ENCODE measurements at regions not wholly inside any gene's neighbourhood (a gene's known extent, or its start where the extent isn't known, plus 50 kb on each side); places are given as distances from the start of the nearest gene placed in this dataset.

DNA sequence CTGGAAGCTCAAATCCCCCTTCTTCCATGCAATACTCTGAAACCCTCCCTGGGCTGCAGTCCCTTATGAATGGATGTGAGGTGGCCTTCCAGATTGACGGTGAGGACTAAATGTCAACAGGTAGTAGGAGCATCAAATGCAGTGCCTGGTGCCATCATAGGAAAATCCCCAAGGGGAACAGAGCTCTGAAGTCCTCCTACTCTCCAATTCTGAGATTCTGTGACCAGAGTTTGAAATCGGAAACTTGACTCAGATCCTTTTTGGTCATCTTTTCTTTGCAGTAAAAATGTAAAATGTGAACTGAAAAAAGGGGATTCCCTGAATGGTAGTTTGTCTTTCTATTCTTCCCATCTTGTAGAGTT is 68.8 kb upstream of the TJP1 start:
- DNase-seq (ENCODE audit: low read depth, low spot score), result no peak
- H3K4me3 ChIP-seq (ENCODE audit: low read depth, low read length), result no peak overlapping the region
- TF ChIP-seq, protein P1, sequence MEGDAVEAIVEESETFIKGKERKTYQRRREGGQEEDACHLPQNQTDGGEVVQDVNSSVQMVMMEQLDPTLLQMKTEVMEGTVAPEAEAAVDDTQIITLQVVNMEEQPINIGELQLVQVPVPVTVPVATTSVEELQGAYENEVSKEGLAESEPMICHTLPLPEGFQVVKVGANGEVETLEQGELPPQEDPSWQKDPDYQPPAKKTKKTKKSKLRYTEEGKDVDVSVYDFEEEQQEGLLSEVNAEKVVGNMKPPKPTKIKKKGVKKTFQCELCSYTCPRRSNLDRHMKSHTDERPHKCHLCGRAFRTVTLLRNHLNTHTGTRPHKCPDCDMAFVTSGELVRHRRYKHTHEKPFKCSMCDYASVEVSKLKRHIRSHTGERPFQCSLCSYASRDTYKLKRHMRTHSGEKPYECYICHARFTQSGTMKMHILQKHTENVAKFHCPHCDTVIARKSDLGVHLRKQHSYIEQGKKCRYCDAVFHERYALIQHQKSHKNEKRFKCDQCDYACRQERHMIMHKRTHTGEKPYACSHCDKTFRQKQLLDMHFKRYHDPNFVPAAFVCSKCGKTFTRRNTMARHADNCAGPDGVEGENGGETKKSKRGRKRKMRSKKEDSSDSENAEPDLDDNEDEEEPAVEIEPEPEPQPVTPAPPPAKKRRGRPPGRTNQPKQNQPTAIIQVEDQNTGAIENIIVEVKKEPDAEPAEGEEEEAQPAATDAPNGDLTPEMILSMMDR (IDR thresholded peaks at IDR 0.05; ENCODE audit: low read depth, low read length), result no peak
- in situ Hi-C loops (cut with HindIII; ENCODE audit: low sequenced_read_pairs), result no loop called here

DNA sequence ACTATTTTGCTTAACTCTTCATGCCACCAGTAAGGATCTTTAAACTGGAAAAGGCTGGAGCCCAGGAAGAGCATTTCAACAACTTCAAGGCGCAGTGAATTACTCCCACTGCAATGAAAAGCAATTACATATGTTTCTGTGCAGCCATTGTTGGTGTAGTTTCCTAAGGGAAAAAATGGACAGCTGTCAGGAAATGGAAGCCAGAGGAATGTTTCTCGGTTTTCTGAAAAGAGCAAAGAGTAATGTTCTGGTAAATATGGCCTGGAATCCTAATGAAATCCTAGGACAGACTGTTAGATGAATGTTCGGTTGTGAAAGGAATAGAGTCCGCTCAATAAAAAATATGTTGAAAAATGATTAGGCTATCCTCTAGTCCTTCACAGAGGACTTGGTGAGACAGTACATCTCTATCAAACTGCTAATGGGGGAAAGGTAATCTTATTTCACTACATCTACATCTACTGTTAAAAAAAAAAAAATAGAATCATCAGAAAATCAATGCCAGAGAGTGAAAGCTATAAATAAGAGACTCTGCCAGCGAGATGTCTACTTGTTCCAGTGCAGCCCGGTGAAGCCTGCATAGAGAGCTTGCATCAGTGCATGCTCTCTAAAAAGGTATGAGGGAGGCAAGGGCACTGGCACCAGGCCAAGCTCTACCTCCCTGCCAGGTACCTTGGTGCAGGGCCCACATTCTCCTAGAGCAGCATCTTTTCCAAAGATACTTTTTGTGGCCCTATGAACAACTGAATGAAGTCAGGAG is 68.2 kb upstream of the TJP1 start:
- TF ChIP-seq, protein P1 (IDR thresholded peaks at IDR 0.05; ENCODE audit: low read depth, low read length), result no peak
- H3K4me3 ChIP-seq (ENCODE audit: low read depth, low read length), result no peak overlapping the region
- in situ Hi-C loops (cut with HindIII; ENCODE audit: low sequenced_read_pairs), result no loop called here
- no peak for DNase-seq (ENCODE audit: low read depth, low spot score)

DNA sequence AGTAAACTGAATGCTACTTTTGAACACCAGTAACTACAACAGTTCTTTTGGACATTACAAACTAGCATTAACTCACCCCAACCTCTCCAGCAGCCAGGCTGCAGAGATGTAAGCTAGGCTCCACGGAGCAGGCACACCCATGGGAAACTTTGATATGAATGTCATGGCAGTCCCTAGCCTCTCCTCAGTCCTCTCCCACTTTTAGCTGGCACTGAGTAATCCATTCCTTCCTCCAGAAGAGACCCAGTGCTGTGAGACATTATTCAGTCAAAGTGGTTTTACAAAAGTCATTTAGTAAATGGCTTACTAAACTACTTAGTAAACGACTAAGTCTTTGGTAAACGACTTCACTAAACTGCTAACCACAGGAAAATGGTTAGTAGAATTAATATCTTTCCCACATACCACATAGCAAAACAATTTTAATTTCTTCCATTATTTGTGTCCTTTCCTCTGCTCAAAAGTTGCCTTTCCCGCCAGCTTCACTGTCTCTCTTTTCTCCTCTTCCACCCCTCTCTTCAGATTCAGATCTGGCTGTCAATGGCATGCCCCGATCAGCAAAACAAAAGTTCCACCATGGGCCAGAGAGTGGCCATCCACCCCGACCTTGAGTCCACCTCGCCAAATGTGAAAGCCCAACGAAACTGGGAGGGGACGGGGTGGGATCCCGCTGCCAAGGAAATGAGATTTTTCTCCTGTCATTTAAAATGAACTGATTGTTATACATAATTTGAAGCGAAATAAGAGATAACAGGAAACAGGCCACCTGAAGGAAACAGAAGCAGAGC is 67.5 kb upstream of the TJP1 start:
- in situ Hi-C loops (cut with HindIII; ENCODE audit: low sequenced_read_pairs), result no loop called here
- peak; percentile 12 for DNase-seq (ENCODE audit: low read depth, low spot score)
- TF ChIP-seq, protein P1 (IDR thresholded peaks at IDR 0.05; ENCODE audit: low read depth, low read length), result no peak
- H3K4me3 ChIP-seq (ENCODE audit: low read depth, low read length), result no peak overlapping the region

DNA sequence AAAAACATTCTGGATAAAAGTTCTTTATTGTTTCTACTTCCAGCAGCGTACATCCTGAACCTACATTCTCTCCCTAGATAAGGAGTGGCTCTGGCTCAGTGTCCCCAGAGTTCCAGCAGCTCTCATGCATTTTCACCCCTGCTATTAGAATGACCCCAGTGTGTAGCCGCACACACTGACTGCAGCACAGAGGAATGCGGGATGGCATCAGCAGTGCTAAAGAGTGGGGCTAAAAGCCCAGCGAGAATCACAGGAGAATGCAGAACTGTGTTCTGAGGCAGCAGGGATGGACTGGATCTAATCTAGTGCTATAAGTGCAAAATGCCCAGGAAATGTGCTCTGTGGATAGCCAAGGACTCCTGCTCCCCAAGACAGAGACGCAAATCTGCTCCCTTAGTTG is 66.4 kb upstream of the TJP1 start:
- TF ChIP-seq, protein P1 (IDR thresholded peaks at IDR 0.05; ENCODE audit: low read depth, low read length), result no peak
- peak; percentile 85 for DNase-seq (ENCODE audit: low read depth, low spot score)
- H3K4me3 ChIP-seq (ENCODE audit: low read depth, low read length), result no peak overlapping the region
- in situ Hi-C loops (cut with HindIII; ENCODE audit: low sequenced_read_pairs), result no loop called here

DNA sequence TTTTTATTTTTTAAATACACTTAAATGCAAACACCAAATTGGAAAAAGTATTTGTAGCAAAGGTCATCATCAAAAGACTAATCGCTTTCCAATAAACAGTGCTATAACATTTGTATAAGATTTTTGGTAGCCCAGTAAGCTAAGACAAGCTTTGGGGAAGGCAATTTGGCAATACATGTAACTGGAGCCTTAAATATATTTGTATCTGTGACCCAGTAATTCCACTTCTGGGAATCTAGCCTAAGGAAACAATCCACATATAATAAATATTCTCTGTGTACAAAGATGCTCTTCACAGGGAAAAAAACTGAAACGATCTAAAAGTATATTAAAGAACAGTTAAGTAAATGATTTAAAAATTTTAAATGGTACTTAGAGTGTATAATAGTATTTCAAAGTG is 65.5 kb upstream of the TJP1 start:
- peak; percentile 80 for DNase-seq (ENCODE audit: low read depth, low spot score)
- no peak overlapping the region for H3K4me3 ChIP-seq (ENCODE audit: low read depth, low read length)
- in situ Hi-C loops (cut with HindIII; ENCODE audit: low sequenced_read_pairs), result no loop called here
- TF ChIP-seq, protein P1 (IDR thresholded peaks at IDR 0.05; ENCODE audit: low read depth, low read length), result no peak

DNA sequence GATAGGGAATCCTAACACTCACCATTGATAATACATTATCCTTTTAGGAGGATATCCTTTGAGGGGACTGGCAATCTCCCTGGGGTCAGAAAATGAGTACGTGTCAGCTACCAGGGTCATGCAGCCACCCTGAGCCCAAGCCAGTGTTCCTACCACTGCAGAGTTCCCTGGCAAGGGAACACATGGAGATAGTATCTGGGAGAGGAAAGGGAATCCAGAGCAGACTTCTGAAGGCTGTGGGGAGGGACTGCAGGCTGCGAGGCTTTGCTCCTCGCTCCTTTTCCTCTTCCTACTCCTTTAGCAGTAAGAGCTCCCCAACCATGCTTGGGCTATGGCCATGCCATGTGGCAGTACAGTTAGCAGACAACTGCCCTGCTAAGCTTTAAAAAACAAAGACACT is 62.9 kb upstream of the TJP1 start:
- no peak overlapping the region for H3K4me3 ChIP-seq (ENCODE audit: low read depth, low read length)
- in situ Hi-C loops (cut with HindIII; ENCODE audit: low sequenced_read_pairs), result no loop called here
- TF ChIP-seq, protein P1 (IDR thresholded peaks at IDR 0.05; ENCODE audit: low read depth, low read length), result no peak
- DNase-seq (ENCODE audit: low read depth, low spot score), result no peak

Measured in astrocyte of the spinal cord (primary cell).